ENCODE measurements at regions not wholly inside any gene's neighbourhood (a gene's known extent, or its start where the extent isn't known, plus 50 kb on each side); places are given as distances from the start of the nearest gene placed in this dataset.

DNA sequence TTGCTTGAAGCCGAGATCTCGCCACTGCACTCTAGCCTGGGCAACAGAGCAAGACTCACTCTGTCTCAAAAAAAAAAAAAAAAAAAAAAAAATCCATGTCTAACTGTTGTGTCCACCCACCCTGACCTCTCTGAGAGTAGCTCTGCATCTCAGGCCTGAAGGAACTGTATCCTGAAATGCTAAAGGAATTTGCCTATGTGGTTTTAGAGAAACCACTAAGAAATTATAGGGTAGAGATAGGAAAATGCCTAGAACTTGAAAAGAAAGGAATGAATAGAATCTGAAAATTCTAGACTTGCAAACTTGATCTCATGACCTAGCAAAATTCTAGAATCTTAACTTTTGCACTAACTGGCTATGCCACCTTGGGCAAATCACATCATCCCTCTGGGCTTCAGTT lies 217.5 kb upstream of the ROPN1 start:
- TF ChIP-seq, protein P1, sequence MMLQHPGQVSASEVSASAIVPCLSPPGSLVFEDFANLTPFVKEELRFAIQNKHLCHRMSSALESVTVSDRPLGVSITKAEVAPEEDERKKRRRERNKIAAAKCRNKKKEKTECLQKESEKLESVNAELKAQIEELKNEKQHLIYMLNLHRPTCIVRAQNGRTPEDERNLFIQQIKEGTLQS (IDR thresholded peaks at IDR 0.05) = no peak
- TF ChIP-seq, protein P2, sequence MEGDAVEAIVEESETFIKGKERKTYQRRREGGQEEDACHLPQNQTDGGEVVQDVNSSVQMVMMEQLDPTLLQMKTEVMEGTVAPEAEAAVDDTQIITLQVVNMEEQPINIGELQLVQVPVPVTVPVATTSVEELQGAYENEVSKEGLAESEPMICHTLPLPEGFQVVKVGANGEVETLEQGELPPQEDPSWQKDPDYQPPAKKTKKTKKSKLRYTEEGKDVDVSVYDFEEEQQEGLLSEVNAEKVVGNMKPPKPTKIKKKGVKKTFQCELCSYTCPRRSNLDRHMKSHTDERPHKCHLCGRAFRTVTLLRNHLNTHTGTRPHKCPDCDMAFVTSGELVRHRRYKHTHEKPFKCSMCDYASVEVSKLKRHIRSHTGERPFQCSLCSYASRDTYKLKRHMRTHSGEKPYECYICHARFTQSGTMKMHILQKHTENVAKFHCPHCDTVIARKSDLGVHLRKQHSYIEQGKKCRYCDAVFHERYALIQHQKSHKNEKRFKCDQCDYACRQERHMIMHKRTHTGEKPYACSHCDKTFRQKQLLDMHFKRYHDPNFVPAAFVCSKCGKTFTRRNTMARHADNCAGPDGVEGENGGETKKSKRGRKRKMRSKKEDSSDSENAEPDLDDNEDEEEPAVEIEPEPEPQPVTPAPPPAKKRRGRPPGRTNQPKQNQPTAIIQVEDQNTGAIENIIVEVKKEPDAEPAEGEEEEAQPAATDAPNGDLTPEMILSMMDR (IDR thresholded peaks at IDR 0.05; ENCODE audit: low read depth, low read length, missing input control) = no peak
- TF ChIP-seq RAD21 (IDR thresholded peaks at IDR 0.05) = no peak
- no peak for TF ChIP-seq GABPA (IDR thresholded peaks at IDR 0.05 in 1 of 2, conservative IDR thresholded peaks at IDR 0.05 in 1 of 2)
- TF ChIP-seq SP1 (IDR thresholded peaks at IDR 0.05) = no peak
- TF ChIP-seq JUND (IDR thresholded peaks at IDR 0.05) = no peak
- TF ChIP-seq, protein P3, sequence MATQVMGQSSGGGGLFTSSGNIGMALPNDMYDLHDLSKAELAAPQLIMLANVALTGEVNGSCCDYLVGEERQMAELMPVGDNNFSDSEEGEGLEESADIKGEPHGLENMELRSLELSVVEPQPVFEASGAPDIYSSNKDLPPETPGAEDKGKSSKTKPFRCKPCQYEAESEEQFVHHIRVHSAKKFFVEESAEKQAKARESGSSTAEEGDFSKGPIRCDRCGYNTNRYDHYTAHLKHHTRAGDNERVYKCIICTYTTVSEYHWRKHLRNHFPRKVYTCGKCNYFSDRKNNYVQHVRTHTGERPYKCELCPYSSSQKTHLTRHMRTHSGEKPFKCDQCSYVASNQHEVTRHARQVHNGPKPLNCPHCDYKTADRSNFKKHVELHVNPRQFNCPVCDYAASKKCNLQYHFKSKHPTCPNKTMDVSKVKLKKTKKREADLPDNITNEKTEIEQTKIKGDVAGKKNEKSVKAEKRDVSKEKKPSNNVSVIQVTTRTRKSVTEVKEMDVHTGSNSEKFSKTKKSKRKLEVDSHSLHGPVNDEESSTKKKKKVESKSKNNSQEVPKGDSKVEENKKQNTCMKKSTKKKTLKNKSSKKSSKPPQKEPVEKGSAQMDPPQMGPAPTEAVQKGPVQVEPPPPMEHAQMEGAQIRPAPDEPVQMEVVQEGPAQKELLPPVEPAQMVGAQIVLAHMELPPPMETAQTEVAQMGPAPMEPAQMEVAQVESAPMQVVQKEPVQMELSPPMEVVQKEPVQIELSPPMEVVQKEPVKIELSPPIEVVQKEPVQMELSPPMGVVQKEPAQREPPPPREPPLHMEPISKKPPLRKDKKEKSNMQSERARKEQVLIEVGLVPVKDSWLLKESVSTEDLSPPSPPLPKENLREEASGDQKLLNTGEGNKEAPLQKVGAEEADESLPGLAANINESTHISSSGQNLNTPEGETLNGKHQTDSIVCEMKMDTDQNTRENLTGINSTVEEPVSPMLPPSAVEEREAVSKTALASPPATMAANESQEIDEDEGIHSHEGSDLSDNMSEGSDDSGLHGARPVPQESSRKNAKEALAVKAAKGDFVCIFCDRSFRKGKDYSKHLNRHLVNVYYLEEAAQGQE (IDR thresholded peaks at IDR 0.05) = no peak
- TF ChIP-seq TAF1 (conservative IDR thresholded peaks at IDR 0.05) = no peak
- TF ChIP-seq, protein P4, sequence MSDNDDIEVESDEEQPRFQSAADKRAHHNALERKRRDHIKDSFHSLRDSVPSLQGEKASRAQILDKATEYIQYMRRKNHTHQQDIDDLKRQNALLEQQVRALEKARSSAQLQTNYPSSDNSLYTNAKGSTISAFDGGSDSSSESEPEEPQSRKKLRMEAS (IDR thresholded peaks at IDR 0.05) = no peak
- no peak for TF ChIP-seq FOXA1 (IDR thresholded peaks at IDR 0.05)
- TF ChIP-seq HNF4A (conservative IDR thresholded peaks at IDR 0.05) = no peak
- TF ChIP-seq YY1 (IDR thresholded peaks at IDR 0.05) = no peak
- no peak for TF ChIP-seq FOXA2 (IDR thresholded peaks at IDR 0.05)

Data from liver (tissue), 3 donors.